GM18511 (cell line): ENCODE measurements at regions not wholly inside any gene's neighbourhood (a gene's known extent, or its start where the extent isn't known, plus 50 kb on each side); places are given as distances from the start of the nearest gene placed in this dataset.

Source experiments
- ATAC-seq: cut with Tn5 transposase; IDR thresholded peaks from one replicate; pipeline ENCODE4 v1.9.1; 2021; ENCODE audit warnings: mild to moderate bottlenecking, moderate library complexity; ENCODE audit not compliant: unreplicated experiment

DNA sequence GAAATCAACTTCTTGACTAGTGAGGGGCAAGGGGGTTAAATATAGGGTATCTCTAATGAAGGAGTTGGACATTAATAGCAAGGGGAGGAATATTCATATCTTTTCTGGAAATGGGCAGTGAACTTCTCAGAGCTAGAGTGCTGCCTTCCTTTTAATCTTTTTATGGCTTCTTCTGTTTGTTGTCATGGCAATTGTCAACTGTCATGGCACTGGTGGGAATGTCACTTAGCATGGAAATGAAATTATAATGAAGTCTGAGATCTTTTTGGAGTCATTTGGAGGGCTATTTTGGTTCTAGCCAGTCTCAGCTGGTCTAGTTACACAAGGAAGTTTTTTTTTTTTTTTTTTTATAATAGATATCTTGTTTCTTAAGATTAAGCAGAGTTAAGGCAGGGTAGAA is 250.2 kb downstream of the AASDHPPT start:
- no peak for ATAC-seq

DNA sequence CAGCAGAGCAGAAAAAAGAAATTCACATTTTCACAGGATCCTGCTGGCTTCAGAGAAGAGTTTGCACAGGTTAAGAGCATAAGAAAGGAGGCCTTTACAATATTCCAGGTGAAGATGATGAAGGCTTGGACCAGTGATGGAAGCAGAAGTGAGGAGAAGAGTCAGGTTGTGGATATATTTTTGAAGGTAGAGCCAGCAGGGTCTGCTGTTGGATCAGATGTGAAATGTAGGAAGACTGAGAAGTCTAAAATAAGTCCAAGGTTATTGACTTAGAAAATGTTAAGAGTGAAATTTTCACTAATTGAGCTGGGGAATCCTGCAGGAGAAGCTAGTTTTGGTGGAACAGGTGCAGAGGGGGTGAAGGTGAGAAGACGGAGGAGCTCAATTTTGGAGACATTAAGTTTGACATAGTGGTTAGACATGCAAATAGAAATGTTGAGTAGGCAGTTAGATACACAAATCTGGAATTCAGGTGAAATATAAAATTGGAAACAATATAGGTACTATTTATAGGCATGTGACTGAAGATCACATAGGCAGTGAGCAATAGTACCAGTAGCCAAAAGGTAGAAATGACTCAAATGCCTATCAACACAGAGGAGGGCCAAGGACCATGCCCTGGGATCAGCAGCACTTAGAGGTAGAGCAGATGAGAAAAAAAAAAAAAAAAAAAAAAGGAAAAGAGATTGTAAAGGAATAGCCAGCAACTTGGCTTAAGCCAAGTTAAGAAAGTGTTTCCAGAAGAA is 252.0 kb downstream of the AASDHPPT start:
- no peak for ATAC-seq

DNA sequence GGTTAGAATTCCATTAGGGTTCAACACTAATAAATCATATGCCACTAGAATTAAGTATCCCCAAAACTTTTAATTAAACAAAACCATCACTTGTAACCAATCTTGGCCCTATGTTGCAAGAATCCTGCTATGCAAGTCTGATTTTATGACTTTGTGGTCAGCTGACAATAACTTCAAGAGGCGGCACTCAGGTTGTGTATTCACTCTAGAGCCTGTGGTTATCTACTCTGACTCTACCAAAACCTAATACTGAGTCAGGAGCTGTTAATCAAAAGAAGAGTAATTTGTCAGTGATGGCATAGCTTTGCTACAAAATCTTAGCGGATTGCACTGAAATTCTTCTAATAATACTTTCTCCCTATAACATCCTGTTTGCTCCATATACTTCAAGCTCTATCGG is 253.7 kb downstream of the AASDHPPT start:
- ATAC-seq = no peak

DNA sequence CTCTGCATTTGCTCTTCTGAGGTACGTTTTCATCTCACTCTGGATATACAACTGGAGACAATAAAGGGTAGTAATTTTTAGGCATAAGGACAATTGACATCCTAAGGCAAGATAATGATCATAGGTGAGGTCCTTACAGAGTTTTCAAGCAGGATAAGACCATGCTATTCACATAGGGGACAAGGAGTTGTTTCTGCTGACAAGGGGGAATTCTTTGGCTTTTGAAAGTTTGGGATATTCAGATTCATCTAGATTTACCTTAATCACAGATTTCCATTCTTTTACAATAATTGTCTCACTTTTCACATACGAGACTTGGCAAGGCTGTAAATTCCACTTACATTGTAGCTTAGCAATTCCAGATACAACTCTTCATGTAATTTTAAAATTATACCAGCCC is 256.2 kb downstream of the AASDHPPT start:
- no peak for ATAC-seq

DNA sequence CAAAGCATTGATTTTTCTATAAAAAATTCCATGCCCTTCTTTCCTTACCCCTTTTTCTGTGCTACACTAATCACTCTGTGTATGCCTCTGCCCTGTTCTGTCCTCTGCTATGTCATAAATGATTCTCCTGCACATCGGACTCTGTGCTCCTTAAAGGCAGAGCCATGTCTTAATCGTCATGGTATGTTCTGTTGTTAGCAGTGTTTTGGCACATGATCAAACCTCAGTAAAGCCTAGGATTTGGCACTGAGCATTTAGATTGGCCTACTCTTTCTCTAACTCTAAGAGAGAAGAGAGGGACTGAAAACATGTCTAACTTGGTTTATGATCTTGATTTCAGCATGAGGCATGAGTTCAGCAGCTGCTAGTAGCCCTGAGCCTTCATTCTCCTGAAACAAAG is 266.9 kb downstream of the AASDHPPT start:
- ATAC-seq = no peak

DNA sequence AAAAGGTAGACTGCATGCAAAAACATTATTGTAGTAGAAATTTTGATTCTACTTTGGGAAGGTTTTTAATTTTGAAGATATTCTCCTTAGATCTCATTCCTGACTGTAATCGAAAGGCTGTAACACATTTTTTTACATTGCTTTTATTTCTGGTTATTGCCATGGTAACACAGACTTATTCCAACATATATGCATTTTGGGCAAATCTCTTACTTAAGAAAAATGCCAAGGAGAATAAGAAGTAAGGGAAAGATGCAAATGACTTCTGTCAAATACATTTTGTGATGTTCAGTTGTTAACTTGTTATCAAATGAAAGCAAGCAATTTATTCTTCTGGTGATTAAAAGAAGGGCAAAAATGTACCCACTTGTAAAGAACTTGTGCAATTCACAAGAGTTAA is 267.5 kb downstream of the AASDHPPT start:
- ATAC-seq = no peak

DNA sequence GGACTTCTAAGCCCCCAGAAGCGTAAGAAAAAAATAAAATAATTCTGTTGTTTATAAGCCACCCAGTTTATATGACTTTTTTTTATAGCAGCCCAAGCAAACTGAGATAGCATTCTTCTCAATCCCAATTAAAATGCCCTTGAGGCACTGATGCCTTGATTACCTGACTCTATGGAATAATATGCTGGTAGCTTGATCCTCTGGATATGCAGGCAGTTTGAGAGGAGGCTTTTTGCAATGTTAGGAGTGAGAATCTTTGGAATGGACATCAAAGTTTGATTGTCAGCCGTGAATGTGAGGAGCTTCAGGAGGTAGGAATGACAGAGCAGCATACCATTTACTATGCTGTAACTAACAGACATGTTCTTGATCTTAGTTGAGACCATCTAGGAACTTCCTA is 275.6 kb downstream of the AASDHPPT start:
- no peak for ATAC-seq

DNA sequence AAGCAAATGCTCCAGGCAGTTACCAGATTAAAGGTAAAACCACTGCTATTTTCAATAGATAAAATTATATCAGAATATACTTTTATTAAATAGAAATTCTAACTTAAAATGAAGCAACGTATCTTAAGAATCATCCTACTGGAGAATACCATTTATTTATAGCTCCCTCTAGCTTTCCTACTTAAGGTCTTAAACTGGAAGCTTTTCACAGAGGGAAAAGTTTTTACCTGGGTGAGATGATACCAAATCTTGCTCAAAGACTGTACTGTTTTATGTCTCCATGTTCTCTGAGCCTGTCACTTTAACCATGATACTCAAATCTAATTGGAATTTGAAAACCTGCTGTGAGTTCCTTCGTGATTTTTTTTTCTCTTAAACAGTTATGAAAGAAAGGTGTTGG is 291.8 kb downstream of the AASDHPPT start:
- ATAC-seq = no peak

DNA sequence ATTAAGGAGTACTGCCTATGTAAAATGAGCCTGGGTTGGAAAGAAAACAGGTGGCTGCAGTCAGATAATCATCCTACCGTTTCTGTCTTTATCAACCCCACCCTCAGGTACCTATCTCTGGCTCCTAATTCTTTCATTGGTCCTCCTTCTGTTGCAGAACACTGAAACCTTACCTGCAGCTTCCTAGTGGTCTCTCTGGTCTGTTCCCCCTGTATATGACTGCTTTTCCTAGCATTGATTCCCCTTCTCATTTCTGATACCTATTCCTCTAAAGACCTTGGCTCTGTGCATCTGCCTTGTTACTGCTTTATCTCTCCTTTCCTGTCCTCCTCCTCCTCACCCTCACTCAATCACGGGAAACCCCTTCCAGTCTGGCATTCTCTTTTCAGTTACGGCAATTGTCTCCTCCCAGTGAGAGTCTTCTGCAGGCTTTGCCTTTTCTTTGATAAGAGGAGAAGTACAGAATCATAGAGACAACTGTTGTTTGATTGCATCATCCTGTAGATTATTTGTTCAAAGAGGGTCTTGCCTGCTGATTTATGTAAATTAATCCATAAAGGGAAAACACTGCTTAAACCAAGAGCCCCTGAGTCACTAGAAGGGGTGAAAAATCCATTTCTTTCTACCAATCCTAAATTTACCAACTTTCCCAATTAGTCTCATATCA is 301.2 kb downstream of the AASDHPPT start:
- ATAC-seq = no peak

DNA sequence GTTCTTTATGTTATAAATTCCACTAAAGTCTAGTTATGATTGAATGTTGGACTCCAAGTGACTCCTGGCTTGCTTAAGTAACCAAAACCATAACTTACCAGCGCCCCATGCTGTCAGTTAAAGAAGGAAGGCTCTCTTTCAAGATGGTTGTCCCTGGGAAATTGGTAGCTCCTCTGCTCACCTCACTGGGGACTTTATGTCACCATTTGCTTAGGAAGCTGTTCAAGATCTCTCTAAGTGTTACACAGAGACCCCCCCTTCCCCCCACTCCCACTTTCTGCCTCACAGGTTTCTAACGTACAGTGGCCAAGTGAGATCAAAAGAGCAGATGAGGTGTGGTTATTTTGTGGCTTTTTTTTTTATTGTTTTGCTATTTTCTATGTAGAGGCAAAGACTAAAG is 301.8 kb downstream of the AASDHPPT start:
- no peak for ATAC-seq

DNA sequence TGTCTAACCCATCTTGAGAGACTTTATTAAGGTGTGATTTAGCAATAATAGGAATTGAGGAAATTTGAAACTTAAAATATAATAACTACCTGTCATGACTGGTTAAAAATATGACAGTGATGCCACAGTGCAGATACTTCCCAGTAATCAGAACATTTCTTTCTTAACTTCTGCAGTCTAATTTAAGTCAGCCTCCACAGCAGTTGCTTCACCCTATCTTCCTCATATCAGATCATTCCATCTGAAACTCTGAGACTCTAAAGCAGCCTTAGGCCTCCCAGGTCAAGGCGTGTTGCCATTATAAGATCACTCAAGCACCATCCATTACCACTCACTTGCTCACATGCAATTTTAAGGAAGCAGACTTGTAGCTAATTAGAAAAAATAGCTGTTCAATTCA is 302.2 kb downstream of the AASDHPPT start:
- ATAC-seq = no peak

DNA sequence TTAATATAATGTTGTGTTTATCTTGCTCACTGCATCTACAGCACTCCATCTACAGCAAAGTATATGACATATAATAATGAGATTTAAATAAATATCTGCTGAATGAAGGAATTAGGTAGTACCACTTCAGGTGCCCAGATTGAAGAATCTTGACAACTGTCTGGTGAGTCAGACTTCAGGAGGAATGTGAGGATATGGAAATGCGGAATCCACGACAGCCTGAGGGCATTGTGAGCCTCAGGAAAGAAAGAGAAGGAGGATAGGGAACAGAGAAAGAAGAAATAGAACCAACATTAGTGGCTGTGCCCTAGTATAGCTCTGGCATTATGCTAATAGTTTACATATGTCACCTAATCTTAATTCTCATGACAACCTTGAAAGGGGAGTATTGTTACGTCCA is 304.4 kb downstream of the AASDHPPT start:
- ATAC-seq = no peak

DNA sequence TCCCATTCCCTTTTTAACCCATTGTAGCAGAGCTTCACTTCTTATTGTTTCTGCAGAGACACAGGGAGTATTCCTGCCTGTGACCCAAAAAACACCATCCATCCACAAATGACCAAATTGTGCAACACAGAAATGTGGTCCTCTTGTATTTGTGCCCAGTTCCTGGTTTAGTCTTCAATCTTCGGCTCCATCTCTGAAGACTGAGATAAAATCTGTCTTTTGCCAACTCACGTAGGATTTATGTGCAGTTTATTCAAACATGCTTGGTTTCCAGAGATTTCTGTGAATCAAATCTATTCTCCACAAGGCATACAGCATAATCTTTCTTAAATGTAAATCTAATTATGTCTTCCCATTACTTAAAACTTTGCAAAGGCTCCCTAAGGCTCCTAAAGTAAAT is 307.0 kb downstream of the AASDHPPT start:
- no peak for ATAC-seq

DNA sequence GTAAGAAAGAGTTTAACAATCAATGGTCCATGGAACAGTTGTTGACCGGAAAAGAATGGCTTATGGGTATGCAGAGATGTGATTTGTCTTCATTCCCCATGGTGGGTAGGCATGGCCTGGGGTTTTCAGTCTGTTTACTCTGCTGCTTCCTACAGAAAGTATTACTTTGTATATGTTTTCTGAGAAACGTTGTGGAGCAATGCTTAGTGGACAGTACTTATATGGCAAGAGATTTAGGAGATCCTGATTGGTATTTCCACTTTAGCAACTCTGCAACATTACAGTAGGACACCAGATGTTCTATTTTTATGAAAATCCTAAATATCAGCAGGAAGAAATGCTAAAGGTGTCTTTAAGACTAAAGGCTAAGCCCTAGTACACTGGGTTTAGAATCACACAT is 309.1 kb downstream of the AASDHPPT start:
- no peak for ATAC-seq

DNA sequence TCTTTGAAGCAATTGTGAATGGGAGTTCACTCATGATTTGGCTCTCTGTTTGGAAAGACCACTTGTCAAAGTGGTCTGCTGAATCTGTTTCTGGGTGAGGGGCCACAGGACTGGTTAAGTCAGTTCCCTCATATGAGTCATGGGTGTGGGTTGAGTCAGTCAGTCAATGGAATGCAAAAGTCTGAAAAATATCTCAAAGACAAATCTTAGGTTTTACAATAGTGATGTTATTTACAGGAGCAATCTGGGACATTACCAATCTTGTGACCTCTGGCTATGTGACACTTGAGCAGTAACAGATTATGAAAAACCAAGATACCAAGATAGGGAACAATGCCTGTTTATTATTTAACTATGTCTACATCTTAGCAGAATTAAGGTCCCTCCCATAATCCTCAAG is 311.6 kb downstream of the AASDHPPT start:
- ATAC-seq = no peak

DNA sequence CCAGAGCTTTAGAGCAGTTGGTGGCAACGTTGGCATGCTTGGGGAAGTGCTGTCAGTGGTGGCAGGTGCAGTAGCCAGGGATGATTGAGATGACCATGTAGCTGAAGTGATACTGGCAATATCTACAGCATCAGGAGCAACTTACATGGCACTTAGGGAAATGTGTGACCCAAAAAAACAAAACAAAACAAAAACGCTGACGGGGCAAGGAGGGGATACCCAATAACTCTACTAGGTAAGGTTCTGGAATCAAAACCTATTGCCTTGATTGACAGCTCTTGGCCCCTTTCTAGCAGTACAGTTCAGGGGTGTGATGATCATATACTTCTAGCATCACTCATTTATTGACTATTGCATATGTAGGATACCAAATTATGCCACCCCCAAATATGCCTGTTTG is 312.6 kb downstream of the AASDHPPT start:
- no peak for ATAC-seq

DNA sequence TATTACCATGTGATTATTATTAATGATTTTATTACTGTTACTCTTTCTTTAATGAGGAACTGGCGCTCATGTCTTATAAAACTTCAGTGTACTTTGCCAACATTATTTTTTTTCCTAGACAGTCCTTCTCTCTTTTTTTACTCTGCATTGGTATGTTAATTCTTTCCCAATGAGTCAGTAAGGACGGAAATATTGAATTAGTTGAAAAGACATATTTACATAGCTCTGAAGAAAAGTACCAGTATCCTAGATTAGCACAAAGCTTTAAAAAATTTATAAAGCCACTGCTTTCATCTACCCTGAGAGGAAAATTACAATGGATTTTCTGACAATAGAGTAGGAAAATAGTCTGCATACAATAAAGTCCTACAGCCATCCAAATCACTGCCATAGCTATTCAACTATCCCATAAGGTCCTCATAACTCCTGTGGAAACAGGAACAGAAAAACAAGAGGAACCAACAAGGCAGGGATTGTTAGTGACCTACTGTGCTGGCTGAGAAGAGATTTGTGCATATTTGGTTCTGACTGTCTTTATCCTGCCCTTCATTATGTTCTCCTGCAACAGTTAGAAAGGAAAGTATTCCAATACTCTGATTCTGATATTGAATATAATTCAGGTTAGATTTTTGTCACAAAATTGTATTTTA is 314.4 kb downstream of the AASDHPPT start:
- no peak for ATAC-seq

DNA sequence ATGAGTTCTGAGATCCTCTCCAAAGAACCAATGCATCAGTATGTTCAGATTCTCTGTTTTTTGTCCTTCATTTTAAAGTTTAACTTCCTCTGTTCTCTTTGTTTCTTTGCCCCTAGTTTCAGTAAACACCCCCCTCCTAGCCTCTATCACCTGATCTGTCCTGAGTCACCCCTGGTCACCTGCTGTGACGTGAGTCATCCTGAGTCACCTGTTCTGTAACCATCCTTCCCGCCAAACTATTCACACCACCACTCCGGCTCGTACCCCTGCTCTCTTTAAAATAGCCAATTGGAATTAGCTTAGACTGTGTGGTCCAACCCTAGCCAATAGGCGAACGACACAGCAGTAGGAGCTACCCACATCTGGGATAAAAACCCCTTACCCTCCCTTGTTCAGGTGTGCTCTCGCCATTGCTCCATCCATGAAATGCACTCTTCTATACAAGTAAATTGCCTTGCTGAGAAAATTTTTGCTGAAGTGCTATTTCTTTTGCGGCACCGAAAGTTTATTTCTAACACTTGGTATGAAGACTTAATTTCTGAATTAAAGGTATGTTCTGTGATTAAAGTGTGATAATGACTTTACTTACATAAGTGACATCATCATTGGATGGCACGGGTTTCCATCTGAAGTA is 318.4 kb downstream of the AASDHPPT start:
- no peak for ATAC-seq

DNA sequence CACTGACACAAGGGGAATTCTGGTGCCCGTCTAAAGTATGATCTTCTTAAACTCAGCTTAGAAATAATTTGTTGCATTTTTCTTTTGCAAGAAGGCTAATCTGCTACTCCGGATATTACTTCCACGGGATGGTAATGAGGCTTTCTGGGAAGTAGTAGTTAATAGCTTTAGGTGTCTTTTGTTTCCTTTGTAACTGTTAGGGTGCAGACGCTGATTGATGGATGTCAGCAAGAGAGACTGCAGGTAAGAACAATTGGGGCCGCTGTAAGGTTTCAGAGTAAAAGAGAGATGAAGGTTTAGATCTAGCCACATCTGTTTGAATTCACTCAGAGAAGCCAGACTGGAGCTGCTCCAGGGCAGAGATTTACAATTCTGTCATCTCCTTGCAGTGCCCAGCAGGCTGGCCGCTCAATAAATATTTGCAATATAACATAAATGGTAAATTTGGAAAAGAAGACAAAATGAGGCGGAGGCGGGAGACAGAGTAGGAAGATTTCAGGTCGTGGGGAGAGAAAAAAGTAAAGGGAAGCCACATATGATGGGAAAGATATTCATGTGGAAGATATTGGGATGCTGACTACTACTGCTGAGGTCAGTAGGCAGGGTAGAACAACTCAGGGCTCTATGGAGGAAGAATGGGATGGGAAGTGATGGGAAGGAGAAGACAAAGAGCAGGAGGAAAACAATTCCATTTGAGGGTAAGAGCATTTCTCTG is 320.5 kb downstream of the AASDHPPT start:
- no peak for ATAC-seq

DNA sequence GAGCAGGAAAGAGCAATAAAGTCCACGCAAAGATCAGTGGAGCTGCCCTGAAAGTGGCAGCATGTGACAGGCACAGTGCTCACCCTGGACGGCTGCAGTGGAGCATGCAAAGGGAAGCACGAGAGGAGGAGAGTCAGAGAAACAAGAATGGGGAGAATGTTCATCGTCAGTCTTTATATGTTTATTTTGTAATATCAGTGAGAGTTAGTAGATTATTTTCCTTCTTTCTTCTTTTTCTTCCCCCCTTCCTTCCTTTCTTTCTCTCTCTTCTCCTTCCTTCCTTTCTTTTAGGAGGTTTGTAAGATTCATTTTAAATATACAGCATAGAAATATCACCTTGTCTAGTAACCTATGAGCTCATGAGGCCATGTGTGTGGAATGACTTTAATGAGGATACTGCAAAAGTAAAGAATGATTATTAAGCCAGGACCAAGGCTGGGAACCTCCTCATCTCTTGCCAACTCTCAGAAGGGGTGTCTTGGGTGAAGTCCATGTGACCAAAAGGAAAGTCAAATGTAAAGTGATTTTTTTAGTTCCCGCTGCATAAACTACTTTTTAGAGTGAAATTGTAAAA is 321.1 kb downstream of the AASDHPPT start:
- ATAC-seq = no peak

DNA sequence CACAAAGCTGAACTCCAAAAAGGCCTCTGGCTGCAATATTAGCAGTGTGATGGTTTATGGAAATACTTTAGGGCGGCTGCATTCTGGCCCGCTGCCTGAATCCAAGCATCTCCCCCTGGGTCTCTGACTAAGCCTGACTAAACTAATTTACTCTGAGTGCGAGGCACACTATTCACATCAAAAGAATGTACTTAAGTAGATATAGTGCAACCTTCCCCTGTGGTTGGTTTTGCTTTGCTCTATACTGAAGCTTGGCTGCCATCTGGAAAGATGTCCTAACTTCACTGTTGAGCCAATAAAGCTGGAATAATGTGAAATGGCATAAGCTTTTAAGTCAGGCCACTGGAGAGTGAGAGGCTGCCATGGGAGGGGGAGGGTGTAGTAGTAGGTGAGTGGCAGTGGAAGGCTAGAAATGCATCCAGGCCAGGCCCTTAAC is 321.6 kb downstream of the AASDHPPT start:
- no peak for ATAC-seq
